GM12878 (cell line): ENCODE measurements at regions not wholly inside any gene's neighbourhood (a gene's known extent, or its start where the extent isn't known, plus 50 kb on each side); places are given as distances from the start of the nearest gene placed in this dataset.
A peak's percentile ranks its signal among the peaks of the same experiment; 100 is the strongest.

Experiments
- ATAC-seq: fragments of 200-7000 bp; cut with Tn5 transposase; 3 replicates; pipeline ENCODE4 v1.9.1; 2020; ENCODE audit warnings: mild to moderate bottlenecking, moderate library complexity
- BruUV-seq: library from RNA; stranded (reverse); fragments of 400-500 nt; replicated peaks from 2 replicates; lab custom pipeline; 2021; lab: Mats Ljungman, UMichigan
- CTCF ChIA-PET: fragments of 300-600 bp; sonication (Branson Sonifier 250); formaldehyde crosslinking; extraction: SDS; loops from one replicate; lab custom pipeline; 2021; ENCODE audit warnings: inconsistent platforms; lab: Yijun Ruan, JAX
- POLR2A ChIA-PET: fragments of 350-600 bp; formaldehyde crosslinking; extraction: SDS; loops from one replicate; lab custom pipeline; 2021; ENCODE audit warnings: inconsistent platforms; lab: Charles Lee
- RAD21 ChIA-PET: fragments of 300-600 bp; sonication (Branson Sonifier 250); formaldehyde crosslinking; loops from one replicate; lab custom pipeline; 2023; ENCODE audit warnings: antibody characterized with exemption; ENCODE audit not compliant: unreplicated experiment; lab: Charles Lee
- SMC1A ChIA-PET: fragments of 300-600 bp; sonication (Branson Sonifier 250); formaldehyde crosslinking; loops from one replicate; lab custom pipeline; 2023; ENCODE audit not compliant: unreplicated experiment, uncharacterized antibody; lab: Charles Lee
- DNase-seq: peaks from one replicate; pipeline ENCODE4 v3.0.0-alpha.2; 2011; ENCODE audit warnings: low read depth, low spot score
- FAIRE-seq: peaks from 3 replicates; lab custom pipeline; 2011; peaks lifted over from hg19 to GRCh38; lab: Jason Lieb, UNC
- H2AFZ ChIP-seq: 2 replicates; pipeline ENCODE4 v1.6.0; 2011; ENCODE audit warnings: low read depth, low read length, control low read depth; ENCODE audit not compliant: control insufficient read depth
- H3K27ac ChIP-seq: 2 replicates; pipeline ENCODE4 v1.5.1; 2011; ENCODE audit warnings: control low read depth; ENCODE audit not compliant: control insufficient read depth, insufficient read depth
- H3K27me3 ChIP-seq, 2 experiments: replicated peaks in 1 of 2; 2 replicates each; pipeline versions ENCODE4 v1.6.0 to v1.6.1; 2011; ENCODE audit warnings: low read length in 1 of 2; ENCODE audit not compliant: control insufficient read depth in 2 of 2, insufficient read depth in 2 of 2
- H3K36me3 ChIP-seq, 2 experiments: 2 replicates each; pipeline ENCODE4 v1.5.1; 2011; ENCODE audit warnings: low read length in 1 of 2; ENCODE audit not compliant: control insufficient read depth in 2 of 2, insufficient read depth in 2 of 2
- H3K4me1 ChIP-seq: 2 replicates; pipeline ENCODE4 v1.6.1; 2011; ENCODE audit warnings: mild to moderate bottlenecking, low read length, moderate library complexity, mixed read lengths; ENCODE audit not compliant: control insufficient read depth, insufficient read depth
- H3K4me2 ChIP-seq: 2 replicates; pipeline ENCODE4 v1.6.0; 2011; ENCODE audit warnings: control low read depth; ENCODE audit not compliant: control insufficient read depth, insufficient read depth
- H3K4me3 ChIP-seq: fragments of 200-600 bp; sonication (generic); 2 replicates; pipeline ENCODE4 v1.5.1; 2016
- H3K79me2 ChIP-seq: 2 replicates; pipeline ENCODE4 v1.6.0; 2011; ENCODE audit warnings: low read length; ENCODE audit not compliant: control insufficient read depth, insufficient read depth
- H3K9ac ChIP-seq: 2 replicates; pipeline ENCODE4 v1.8.0; 2011; ENCODE audit warnings: low read length, control low read depth, mixed read lengths; ENCODE audit not compliant: control insufficient read depth, insufficient read depth
- H3K9me3 ChIP-seq: replicated peaks from 3 replicates; pipeline ENCODE4 v1.5.1; 2011; ENCODE audit warnings: mild to moderate bottlenecking, low read length; ENCODE audit not compliant: control insufficient read depth, insufficient read depth
- H4K20me1 ChIP-seq: 2 replicates; pipeline ENCODE4 v1.6.0; 2011; ENCODE audit not compliant: control insufficient read depth, insufficient read depth
- CBX5 ChIP-seq: sonication (generic); IDR thresholded peaks from 2 replicates; pipeline ENCODE4 v1.6.1; 2016; ENCODE audit warnings: low read depth, moderate library complexity, mild to moderate bottlenecking, inconsistent platforms
- EED ChIP-seq: sonication (generic); IDR thresholded peaks from 2 replicates; pipeline ENCODE4 v1.6.1; 2016; ENCODE audit warnings: antibody characterized with exemption, low read depth
- ETV6 ChIP-seq, 2 experiments: fragments of 450-650 bp in 1 of 2; IDR thresholded peaks in 1 of 2; conservative IDR thresholded peaks in 1 of 2; 2 replicates each; pipeline ENCODE4 v1.6.1; 2014; ENCODE audit warnings: antibody characterized with exemption in 1 of 2, borderline replicate concordance in 1 of 2, low read depth in 1 of 2, mild to moderate bottlenecking in 1 of 2, moderate library complexity in 1 of 2
- GATAD2B ChIP-seq: fragments of 450-650 bp; conservative IDR thresholded peaks from 2 replicates; pipeline ENCODE4 v1.6.1; 2017; ENCODE audit warnings: low read depth, mild to moderate bottlenecking, moderate library complexity
- IRF3 ChIP-seq: fragments of 450-650 bp; IDR thresholded peaks from 2 replicates; pipeline ENCODE4 v1.6.1; 2014; ENCODE audit warnings: mild to moderate bottlenecking
- PBX3 ChIP-seq: IDR thresholded peaks from 2 replicates; pipeline ENCODE4 v1.6.1; 2011; ENCODE audit warnings: mild to moderate bottlenecking, low read depth, low read length, moderate library complexity; ENCODE audit not compliant: insufficient replicate concordance
- USF1 ChIP-seq: IDR thresholded peaks from 2 replicates; pipeline ENCODE4 v1.6.1; 2011; ENCODE audit warnings: borderline replicate concordance, low read depth, mild to moderate bottlenecking, moderate library complexity, mixed read lengths, low read length; ENCODE audit not compliant: insufficient read depth; ENCODE audit errors: extremely low read length
- WGBS: methylation state at CpG from one replicate; pipeline ENCODE4 v1.1.6; 2016; ENCODE audit warnings: low lambda C conversion rate; ENCODE audit not compliant: insufficient replicate concordance, insufficient coverage; ENCODE audit errors: missing lambda C conversion rate; 5-methylcytosine and 5-hydroxymethylcytosine counted together
- in situ Hi-C: fragments of 300-500 bp; cut with MboI; formaldehyde crosslinking; loops from 9 replicates; pipeline ENCODE4 v1.14.3; 2018; ENCODE audit warnings: mixed read lengths
- intact Hi-C: fragments of 100-400 bp; cut with micrococcal nuclease; formaldehyde crosslinking; loops from one replicate; pipeline ENCODE4 v1.14.2; 2022; ENCODE audit not compliant: unreplicated experiment

GRCh38 chr3:137180220-137180619 lies 222.4 kb downstream of the IL20RB start:
- DNase-seq (no peak), ATAC-seq (no peak), FAIRE-seq (no peak)
- Histone ChIP-seq H3K9me3 (no peaks in the 10 kb centered on the region; the same call in 1 of the 3 replicates), H3K27me3 (no peaks in the 10 kb centered on the region), H3K4me1 (no peaks in the 10 kb centered on the region), H2AFZ (no peak overlapping the region), H3K9ac (no peak overlapping the region), H3K36me3 (no peaks in the 10 kb centered on the region), H3K79me2 (no peaks in the 10 kb centered on the region), H3K27ac (no peak overlapping the region), H3K4me2 (no peak overlapping the region), H3K4me3 (no peak overlapping the region), H4K20me1 (no peaks in the 10 kb centered on the region)
- 87% methylated on average over 2 of the region's 2 CpGs for WGBS
- ChIA-PET RAD21 (no interaction called here), CTCF (interaction anchor here (0.9 to 1.6 kb wide), 3 partner anchors 14 to 21 kb away, joined by 3 to 4 read pairs (median 3); no protein-coding TSS in a partner anchor), SMC1A (no interaction called here), POLR2A (no interaction called here)
- in situ Hi-C loops (no loop called here), intact Hi-C loops (no loop called here)
- peak; percentile 97 for TF ChIP-seq CBX5
- TF ChIP-seq IRF3, result no peak
- no peak for TF ChIP-seq PBX3
- TF ChIP-seq ETV6 (conservative IDR thresholded peaks at IDR 0.05 in 1 of 2, IDR thresholded peaks at IDR 0.05 in 1 of 2; ENCODE audit: borderline replicate concordance in 1 of 2, low read depth in 1 of 2), result no peak
- TF ChIP-seq USF1, result no peak
- no peak for TF ChIP-seq GATAD2B
- no peak for TF ChIP-seq EED
- no TSS peak for BruUV-seq
